DOHH2 (cell line): ENCODE measurements at regions not wholly inside any gene's neighbourhood (a gene's known extent, or its start where the extent isn't known, plus 50 kb on each side); places are given as distances from the start of the nearest gene placed in this dataset.

Source experiments
- CTCF ChIP-seq: fragments of 200-600 bp; sonication (generic); IDR thresholded peaks from one replicate; pipeline ENCODE4 v1.5.1; 2014; ENCODE audit warnings: antibody characterized with exemption, mild to moderate bottlenecking, low read depth, low read length; ENCODE audit not compliant: poor library complexity, severe bottlenecking
- EZH2phosphoT487 ChIP-seq: fragments of 200-600 bp; sonication (generic); IDR thresholded peaks from 2 replicates; pipeline ENCODE4 v1.6.1; 2017; ENCODE audit warnings: borderline replicate concordance, mild to moderate bottlenecking, antibody characterized with exemption, low read length, moderate library complexity, mixed read lengths

GRCh38 chr9:115938479-115938878 lies 215.1 kb upstream of the PAPPA start:
- TF ChIP-seq CTCF (no peak), EZH2phosphoT487 (no peak)
